HepG2 (cell line): ENCODE measurements at regions not wholly inside any gene's neighbourhood (a gene's known extent, or its start where the extent isn't known, plus 50 kb on each side); places are given as distances from the start of the nearest gene placed in this dataset.

Experiments
- ATAC-seq: fragments of 200-7000 bp; cut with Tn5 transposase; 3 replicates; pipeline ENCODE4 v1.9.1; 2020; ENCODE audit warnings: mild to moderate bottlenecking, moderate library complexity
- BruUV-seq: library from RNA; stranded (reverse); fragments of 400-500 nt; replicated peaks from 2 replicates; lab custom pipeline; 2021; lab: Mats Ljungman, UMichigan
- CTCF ChIA-PET: fragments of 300-600 bp; formaldehyde crosslinking; extraction: SDS; loops from one replicate; lab custom pipeline; 2021; ENCODE audit warnings: low total read pairs, inconsistent platforms, low intra/inter-chr PET ratio; lab: Yijun Ruan, JAX
- POLR2A ChIA-PET: fragments of 350-600 bp; sonication (Branson Sonifier 250); formaldehyde crosslinking; loops from one replicate; lab custom pipeline; 2020; ENCODE audit warnings: antibody characterized with exemption, inconsistent platforms; lab: Yijun Ruan, JAX
- DNase-seq: peaks from one replicate; pipeline ENCODE4 v3.0.0-alpha.2; 2015; ENCODE audit warnings: low spot score
- FAIRE-seq: peaks from 3 replicates; lab custom pipeline; 2011; peaks lifted over from hg19 to GRCh38; lab: Jason Lieb, UNC
- H2AFZ ChIP-seq: one replicate; pipeline ENCODE4 v1.6.1; 2011; ENCODE audit warnings: low read length, inconsistent platforms
- H3K27ac ChIP-seq: fragments of 300-600 bp; 3 replicates; pipeline ENCODE4 v1.8.0; 2011; ENCODE audit warnings: mixed run types, mild to moderate bottlenecking, mixed read lengths, low read length, inconsistent platforms; ENCODE audit not compliant: insufficient read depth; ENCODE audit errors: extremely low read length
- H3K27me3 ChIP-seq, 2 experiments: fragments of 200-600 bp in 1 of 2; 2 replicates in 1 of 2; 3 replicates in 1 of 2; pipeline versions ENCODE4 v1.6.0 to v1.8.0; 2011; ENCODE audit warnings: low read length in 2 of 2, mild to moderate bottlenecking in 2 of 2, moderate library complexity in 2 of 2, inconsistent platforms in 1 of 2; ENCODE audit not compliant: insufficient read depth in 2 of 2, control insufficient read depth in 1 of 2
- H3K36me3 ChIP-seq, 2 experiments: fragments of 200-600 bp in 1 of 2; replicated peaks in 1 of 2; 2 replicates in 1 of 2; 3 replicates in 1 of 2; pipeline versions ENCODE4 v1.5.1 to v1.8.0; 2011; ENCODE audit warnings: low read length in 2 of 2, inconsistent platforms in 1 of 2; ENCODE audit not compliant: insufficient read depth in 2 of 2, control insufficient read depth in 1 of 2
- H3K4me1 ChIP-seq: 2 replicates; pipeline ENCODE4 v1.5.1; 2012; ENCODE audit warnings: low read length, inconsistent platforms; ENCODE audit not compliant: insufficient read depth
- H3K4me2 ChIP-seq: 2 replicates; pipeline ENCODE4 v1.6.0; 2011; ENCODE audit warnings: low read depth, low read length, inconsistent platforms
- H3K4me3 ChIP-seq, 3 experiments: fragments of 200-600 bp in 1 of 3; sonication (generic), shearing (Covaris generic) in 1 of 3; replicated peaks in 1 of 3; 2 replicates each; pipeline ENCODE4 v1.5.1; 2011 to 2016; ENCODE audit warnings: low read length in 3 of 3, inconsistent platforms in 2 of 3, low read depth in 2 of 3, mild to moderate bottlenecking in 2 of 3, control low read depth in 1 of 3, mixed read lengths in 1 of 3; ENCODE audit not compliant: insufficient read depth in 1 of 3
- H3K79me2 ChIP-seq: one replicate; pipeline ENCODE4 v1.6.1; 2011; ENCODE audit warnings: low read length, inconsistent platforms; ENCODE audit not compliant: insufficient read depth
- H3K9ac ChIP-seq: 2 replicates; pipeline ENCODE4 v1.6.0; 2011; ENCODE audit warnings: mild to moderate bottlenecking, low read depth, low read length, inconsistent platforms; ENCODE audit not compliant: insufficient read depth
- H3K9me3 ChIP-seq: 2 replicates; pipeline ENCODE4 v1.5.1; 2012; ENCODE audit warnings: mild to moderate bottlenecking, low read length
- H4K20me1 ChIP-seq: 2 replicates; pipeline ENCODE4 v1.6.0; 2011; ENCODE audit warnings: inconsistent platforms, mild to moderate bottlenecking, low read length, moderate library complexity; ENCODE audit not compliant: insufficient read depth
- MEIS1 ChIP-seq: sonication (generic); formaldehyde crosslinking; IDR thresholded peaks from 2 replicates; pipeline ENCODE4 v1.9.0; 2021; ENCODE audit warnings: mild to moderate bottlenecking, missing genetic modification reagents, moderate library complexity, borderline replicate concordance
- XBP1 ChIP-seq: sonication (generic); formaldehyde crosslinking; IDR thresholded peaks from 2 replicates; pipeline ENCODE4 v1.5.0; 2020; ENCODE audit warnings: missing genetic modification reagents
- ZBTB3 ChIP-seq: sonication (generic); formaldehyde crosslinking; IDR thresholded peaks from 2 replicates; pipeline ENCODE4 v1.4.0; 2020; ENCODE audit warnings: low read depth, mild to moderate bottlenecking, moderate library complexity, missing genetic modification reagents, borderline replicate concordance
- ZFP37 ChIP-seq: sonication (generic); formaldehyde crosslinking; IDR thresholded peaks from 2 replicates; pipeline ENCODE4 v1.4.0; 2020; ENCODE audit warnings: missing genetic modification reagents, borderline replicate concordance
- ZNF432 ChIP-seq: sonication (generic); formaldehyde crosslinking; IDR thresholded peaks from 2 replicates; pipeline ENCODE4 v1.5.0; 2020; ENCODE audit warnings: missing genetic modification reagents, mild to moderate bottlenecking, borderline replicate concordance
- ZSCAN21 ChIP-seq: sonication (generic); formaldehyde crosslinking; IDR thresholded peaks from 2 replicates; pipeline ENCODE4 v1.8.0; 2022; ENCODE audit warnings: mild to moderate bottlenecking, missing genetic modification reagents, moderate library complexity, borderline replicate concordance
- WGBS: methylation state at CpG from one replicate; pipeline ENCODE4 v1.1.6; 2017; ENCODE audit warnings: low lambda C conversion rate; 5-methylcytosine and 5-hydroxymethylcytosine counted together
- in situ Hi-C: cut with HindIII; loops from 2 replicates; pipeline ENCODE4 v1.10.0; 2017; ENCODE audit warnings: low pct_unique_long_range_greater_than_20kb; ENCODE audit not compliant: extremely low pct_ligation_motif_present
- intact Hi-C: fragments of 100-400 bp; cut with micrococcal nuclease; formaldehyde crosslinking; loops from one replicate; pipeline ENCODE4 v1.10.0; 2022; ENCODE audit not compliant: unreplicated experiment
- TF ChIP-seq, protein P1 (sequence below): sonication (generic); formaldehyde crosslinking; IDR thresholded peaks from 2 replicates; pipeline ENCODE4 v1.4.0; 2020; ENCODE audit warnings: mild to moderate bottlenecking, low read depth, missing genetic modification reagents
- TF ChIP-seq, protein P2 (sequence below): sonication (generic); formaldehyde crosslinking; IDR thresholded peaks from 2 replicates; pipeline ENCODE4 v1.5.1; 2020; ENCODE audit warnings: mild to moderate bottlenecking, missing genetic modification reagents, borderline replicate concordance
- TF ChIP-seq, protein P3 (sequence below): IDR thresholded peaks from 2 replicates; pipeline ENCODE4 v1.6.1; 2012; ENCODE audit warnings: low read depth, low read length, improper control_type of control experiment

DNA sequence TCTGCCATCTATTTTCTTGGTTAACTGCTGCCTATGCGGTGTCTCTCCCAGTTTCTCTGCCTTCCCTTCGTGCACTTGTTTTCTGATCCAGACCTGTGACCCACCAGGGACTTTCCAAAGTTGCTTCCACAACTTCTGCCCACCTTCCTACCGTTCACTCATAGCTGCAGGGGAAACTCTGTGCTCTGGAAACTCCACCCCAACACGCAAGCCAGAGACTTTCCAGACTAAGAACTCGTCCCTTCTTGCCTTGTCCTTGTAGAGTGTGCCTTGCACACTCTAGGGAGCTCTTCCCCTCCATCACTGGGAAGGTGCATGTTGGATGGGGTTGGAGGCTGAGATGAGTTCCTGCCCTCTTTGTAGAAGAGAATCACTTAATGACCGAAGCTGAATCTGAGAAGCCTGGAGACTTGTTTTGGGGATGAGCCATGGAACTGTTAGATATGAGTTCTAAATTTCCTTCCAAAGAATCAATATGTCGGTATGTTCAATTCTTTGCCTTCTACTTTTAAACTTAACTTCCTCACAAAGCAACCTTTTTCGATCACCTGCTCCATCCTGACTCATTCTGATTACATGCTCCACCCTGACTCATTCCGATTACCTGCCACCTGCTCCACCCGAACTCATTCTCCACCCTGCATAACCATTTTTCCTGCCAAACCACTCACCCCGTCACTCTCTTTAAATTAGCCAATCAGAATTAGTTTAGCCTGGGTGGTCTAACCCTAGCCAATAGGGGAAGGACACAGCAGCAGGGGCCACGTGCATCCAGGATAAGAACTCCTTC is 82.1 kb upstream of the CAPRIN2 start:
- ChIA-PET CTCF (no interaction called here), POLR2A (no interaction called here)
- WGBS, result 15% methylated on average over 12 of the region's 12 CpGs
- no TSS peak for BruUV-seq
- no peak overlapping the region for H3K4me2 ChIP-seq
- no peak for ATAC-seq
- H4K20me1 ChIP-seq, result no peaks in the 10 kb centered on the region
- no peak overlapping the region for H3K9ac ChIP-seq
- intact Hi-C loops, result no loop called here
- no peak overlapping the region for H3K27ac ChIP-seq
- peaks cover 0 to 19% of the 10 kb centered on the region in 2 experiments; a peak in 2 of 5 replicates for H3K27me3 ChIP-seq
- no peak for FAIRE-seq
- H3K4me3 ChIP-seq, result no peak overlapping the region
- H3K9me3 ChIP-seq, result no peaks in the 10 kb centered on the region
- H3K4me1 ChIP-seq, result no peaks in the 10 kb centered on the region; the same call in 1 of the 2 replicates
- in situ Hi-C loops, result loop anchor here (25.0 kb wide), 1 partner anchor 1300 kb away; no protein-coding TSS in a partner anchor
- H2AFZ ChIP-seq, result no peak overlapping the region
- H3K36me3 ChIP-seq, result no peaks in the 10 kb centered on the region; a peak in 1 of 5 replicates
- DNase-seq, result no peak
- no peaks in the 10 kb centered on the region for H3K79me2 ChIP-seq
- no peak for TF ChIP-seq ZFP37 (CRISPR knock-in tag)
- no peak for TF ChIP-seq ZNF432 (CRISPR knock-in tag)
- TF ChIP-seq ZBTB3 (CRISPR knock-in tag), result no peak
- TF ChIP-seq, protein P1, sequence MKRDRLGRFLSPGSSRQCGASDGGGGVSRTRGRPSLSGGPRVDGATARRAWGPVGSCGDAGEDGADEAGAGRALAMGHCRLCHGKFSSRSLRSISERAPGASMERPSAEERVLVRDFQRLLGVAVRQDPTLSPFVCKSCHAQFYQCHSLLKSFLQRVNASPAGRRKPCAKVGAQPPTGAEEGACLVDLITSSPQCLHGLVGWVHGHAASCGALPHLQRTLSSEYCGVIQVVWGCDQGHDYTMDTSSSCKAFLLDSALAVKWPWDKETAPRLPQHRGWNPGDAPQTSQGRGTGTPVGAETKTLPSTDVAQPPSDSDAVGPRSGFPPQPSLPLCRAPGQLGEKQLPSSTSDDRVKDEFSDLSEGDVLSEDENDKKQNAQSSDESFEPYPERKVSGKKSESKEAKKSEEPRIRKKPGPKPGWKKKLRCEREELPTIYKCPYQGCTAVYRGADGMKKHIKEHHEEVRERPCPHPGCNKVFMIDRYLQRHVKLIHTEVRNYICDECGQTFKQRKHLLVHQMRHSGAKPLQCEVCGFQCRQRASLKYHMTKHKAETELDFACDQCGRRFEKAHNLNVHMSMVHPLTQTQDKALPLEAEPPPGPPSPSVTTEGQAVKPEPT (CRISPR knock-in tag), result no peak
- TF ChIP-seq, protein P2, sequence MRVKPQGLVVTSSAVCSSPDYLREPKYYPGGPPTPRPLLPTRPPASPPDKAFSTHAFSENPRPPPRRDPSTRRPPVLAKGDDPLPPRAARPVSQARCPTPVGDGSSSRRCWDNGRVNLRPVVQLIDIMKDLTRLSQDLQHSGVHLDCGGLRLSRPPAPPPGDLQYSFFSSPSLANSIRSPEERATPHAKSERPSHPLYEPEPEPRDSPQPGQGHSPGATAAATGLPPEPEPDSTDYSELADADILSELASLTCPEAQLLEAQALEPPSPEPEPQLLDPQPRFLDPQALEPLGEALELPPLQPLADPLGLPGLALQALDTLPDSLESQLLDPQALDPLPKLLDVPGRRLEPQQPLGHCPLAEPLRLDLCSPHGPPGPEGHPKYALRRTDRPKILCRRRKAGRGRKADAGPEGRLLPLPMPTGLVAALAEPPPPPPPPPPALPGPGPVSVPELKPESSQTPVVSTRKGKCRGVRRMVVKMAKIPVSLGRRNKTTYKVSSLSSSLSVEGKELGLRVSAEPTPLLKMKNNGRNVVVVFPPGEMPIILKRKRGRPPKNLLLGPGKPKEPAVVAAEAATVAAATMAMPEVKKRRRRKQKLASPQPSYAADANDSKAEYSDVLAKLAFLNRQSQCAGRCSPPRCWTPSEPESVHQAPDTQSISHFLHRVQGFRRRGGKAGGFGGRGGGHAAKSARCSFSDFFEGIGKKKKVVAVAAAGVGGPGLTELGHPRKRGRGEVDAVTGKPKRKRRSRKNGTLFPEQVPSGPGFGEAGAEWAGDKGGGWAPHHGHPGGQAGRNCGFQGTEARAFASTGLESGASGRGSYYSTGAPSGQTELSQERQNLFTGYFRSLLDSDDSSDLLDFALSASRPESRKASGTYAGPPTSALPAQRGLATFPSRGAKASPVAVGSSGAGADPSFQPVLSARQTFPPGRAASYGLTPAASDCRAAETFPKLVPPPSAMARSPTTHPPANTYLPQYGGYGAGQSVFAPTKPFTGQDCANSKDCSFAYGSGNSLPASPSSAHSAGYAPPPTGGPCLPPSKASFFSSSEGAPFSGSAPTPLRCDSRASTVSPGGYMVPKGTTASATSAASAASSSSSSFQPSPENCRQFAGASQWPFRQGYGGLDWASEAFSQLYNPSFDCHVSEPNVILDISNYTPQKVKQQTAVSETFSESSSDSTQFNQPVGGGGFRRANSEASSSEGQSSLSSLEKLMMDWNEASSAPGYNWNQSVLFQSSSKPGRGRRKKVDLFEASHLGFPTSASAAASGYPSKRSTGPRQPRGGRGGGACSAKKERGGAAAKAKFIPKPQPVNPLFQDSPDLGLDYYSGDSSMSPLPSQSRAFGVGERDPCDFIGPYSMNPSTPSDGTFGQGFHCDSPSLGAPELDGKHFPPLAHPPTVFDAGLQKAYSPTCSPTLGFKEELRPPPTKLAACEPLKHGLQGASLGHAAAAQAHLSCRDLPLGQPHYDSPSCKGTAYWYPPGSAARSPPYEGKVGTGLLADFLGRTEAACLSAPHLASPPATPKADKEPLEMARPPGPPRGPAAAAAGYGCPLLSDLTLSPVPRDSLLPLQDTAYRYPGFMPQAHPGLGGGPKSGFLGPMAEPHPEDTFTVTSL, result no peak
- no peak for TF ChIP-seq ZSCAN21 (CRISPR knock-in tag)
- TF ChIP-seq, protein P3, sequence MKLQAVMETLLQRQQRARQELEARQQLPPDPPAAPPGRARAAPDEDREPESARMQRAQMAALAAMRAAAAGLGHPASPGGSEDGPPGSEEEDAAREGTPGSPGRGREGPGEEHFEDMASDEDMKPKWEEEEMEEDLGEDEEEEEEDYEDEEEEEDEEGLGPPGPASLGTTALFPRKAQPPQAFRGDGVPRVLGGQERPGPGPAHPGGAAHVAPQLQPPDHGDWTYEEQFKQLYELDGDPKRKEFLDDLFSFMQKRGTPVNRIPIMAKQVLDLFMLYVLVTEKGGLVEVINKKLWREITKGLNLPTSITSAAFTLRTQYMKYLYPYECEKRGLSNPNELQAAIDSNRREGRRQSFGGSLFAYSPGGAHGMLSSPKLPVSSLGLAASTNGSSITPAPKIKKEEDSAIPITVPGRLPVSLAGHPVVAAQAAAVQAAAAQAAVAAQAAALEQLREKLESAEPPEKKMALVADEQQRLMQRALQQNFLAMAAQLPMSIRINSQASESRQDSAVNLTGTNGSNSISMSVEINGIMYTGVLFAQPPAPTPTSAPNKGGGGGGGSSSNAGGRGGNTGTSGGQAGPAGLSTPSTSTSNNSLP, result no peak
- TF ChIP-seq MEIS1 (CRISPR knock-in tag), result no peak
- no peak for TF ChIP-seq XBP1 (CRISPR knock-in tag)
